ENCODE measurements at regions not wholly inside any gene's neighbourhood (a gene's known extent, or its start where the extent isn't known, plus 50 kb on each side); places are given as distances from the start of the nearest gene placed in this dataset.

GRCh38 chr1:72942008-72942407 lies 659.7 kb upstream of the NEGR1 start (continued):
- TF ChIP-seq ZBTB33 (IDR thresholded peaks at IDR 0.05), result no peak
- no peak for TF ChIP-seq HDAC2 (IDR thresholded peaks at IDR 0.05)
- no peak for TF ChIP-seq ZBTB4 (CRISPR knock-in tag; IDR thresholded peaks at IDR 0.05)
- TF ChIP-seq HDGF (IDR thresholded peaks at IDR 0.05), result no peak
- no peak for TF ChIP-seq RB1 (IDR thresholded peaks at IDR 0.05; ENCODE audit: borderline replicate concordance)

GRCh38 chr1:72938408-72938807 lies 656.1 kb upstream of the NEGR1 start:
- H3K36me3 ChIP-seq (ENCODE audit: control insufficient read depth in 2 of 2, insufficient read depth in 2 of 2, low read length in 1 of 2), result no peaks in the 10 kb centered on the region
- in situ Hi-C loops (cut with MboI) (no loop called here), intact Hi-C loops (cut with micrococcal nuclease; ENCODE audit: unreplicated experiment) (no loop called here)
- no TSS peak for BruUV-seq (replicated peaks)
- no peaks in the 10 kb centered on the region for H3K9me3 ChIP-seq (replicated peaks; ENCODE audit: control insufficient read depth, insufficient read depth, low read length)
- DNase-seq (ENCODE audit: low read depth, low spot score) (no peak), FAIRE-seq (no peak), ATAC-seq (no peak)
- WGBS (ENCODE audit: insufficient coverage, insufficient replicate concordance, low lambda C conversion rate, missing lambda C conversion rate), result 0% methylated on average over 1 of the region's 1 CpG
- H3K27ac ChIP-seq (ENCODE audit: control insufficient read depth, insufficient read depth), result no peak overlapping the region
- no peak overlapping the region for H3K9ac ChIP-seq (ENCODE audit: control insufficient read depth, insufficient read depth, low read length)
- ChIA-PET CTCF (no interaction called here), POLR2A (no interaction called here), RAD21 (ENCODE audit: unreplicated experiment) (no interaction called here), SMC1A (ENCODE audit: uncharacterized antibody, unreplicated experiment) (interaction anchor here (0.7 to 1.2 kb wide), 2 partner anchors 14 to 22 kb away, joined by 3 read pairs; no protein-coding TSS in a partner anchor)
- H4K20me1 ChIP-seq (ENCODE audit: control insufficient read depth, insufficient read depth), result no peaks in the 10 kb centered on the region
- H2AFZ ChIP-seq (ENCODE audit: control insufficient read depth, low read depth, low read length), result no peak overlapping the region
- no peak overlapping the region for H3K4me3 ChIP-seq
- no peaks in the 10 kb centered on the region for H3K79me2 ChIP-seq (ENCODE audit: control insufficient read depth, insufficient read depth, low read length)
- no peak overlapping the region for H3K4me2 ChIP-seq (ENCODE audit: control insufficient read depth, insufficient read depth)
- no peaks in the 10 kb centered on the region for H3K27me3 ChIP-seq (replicated peaks in 1 of 2; ENCODE audit: control insufficient read depth in 2 of 2, insufficient read depth in 2 of 2, low read length in 1 of 2)
- no peaks in the 10 kb centered on the region for H3K4me1 ChIP-seq (ENCODE audit: control insufficient read depth, insufficient read depth, low read length)
- TF ChIP-seq STAT3 (IDR thresholded peaks at IDR 0.05; ENCODE audit: low read depth, low read length) (no peak), POLR2AphosphoS5 (IDR thresholded peaks at IDR 0.05; ENCODE audit: low read length) (no peak), LARP7 (IDR thresholded peaks at IDR 0.05) (no peak), E2F8 (IDR thresholded peaks at IDR 0.05; ENCODE audit: low read depth, partially characterized antibody) (no peak), IRF4 (IDR thresholded peaks at IDR 0.05; ENCODE audit: low read depth, low read length) (no peak), NRF1 (conservative IDR thresholded peaks at IDR 0.05; ENCODE audit: low read depth, low read length) (no peak), EED (IDR thresholded peaks at IDR 0.05; ENCODE audit: low read depth) (no peak), ZSCAN29 (IDR thresholded peaks at IDR 0.05) (no peak), GATAD2B (conservative IDR thresholded peaks at IDR 0.05; ENCODE audit: low read depth) (no peak), ETV6 (conservative IDR thresholded peaks at IDR 0.05 in 1 of 2, IDR thresholded peaks at IDR 0.05 in 1 of 2; ENCODE audit: borderline replicate concordance in 1 of 2, low read depth in 1 of 2) (no peak), CBFB (IDR thresholded peaks at IDR 0.05; ENCODE audit: low read depth) (no peak)
